ENCODE measurements at regions not wholly inside any gene's neighbourhood (a gene's known extent, or its start where the extent isn't known, plus 50 kb on each side); places are given as distances from the start of the nearest gene placed in this dataset.

DNA sequence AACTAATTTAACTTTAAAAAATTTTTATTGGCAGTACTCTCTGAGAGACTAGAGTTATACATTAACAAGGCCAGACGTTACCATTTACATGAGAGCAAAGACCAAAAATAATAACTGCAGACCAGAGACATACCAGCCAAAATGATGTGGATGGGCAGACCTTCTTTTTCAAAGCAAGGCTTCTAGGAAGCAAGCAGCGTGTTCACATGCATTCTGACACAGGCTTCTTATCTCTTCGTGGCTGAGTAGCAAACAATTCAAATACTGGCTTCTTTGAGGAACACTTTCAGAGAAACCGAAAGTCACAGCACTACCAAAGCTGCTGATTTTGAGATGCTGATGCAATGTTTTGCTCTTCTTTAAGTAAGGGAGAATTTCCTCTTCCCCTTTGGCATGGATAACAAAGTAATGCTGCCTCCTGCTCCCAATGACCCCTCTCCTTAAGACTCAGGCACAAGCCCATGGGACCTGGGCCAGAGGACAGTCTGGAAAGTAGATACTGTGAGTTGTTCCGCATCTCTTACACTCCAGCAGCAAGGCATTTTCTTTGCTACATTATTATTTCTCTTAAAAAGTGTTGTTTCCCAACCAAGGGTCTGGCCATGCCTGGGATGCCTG is 181.9 kb downstream of the MREG start:
- Histone ChIP-seq H3K4me2 (ENCODE audit: low read length) (no peak overlapping the region), H3K9me2 (ENCODE audit: low read depth, low read length) (no peaks in the 10 kb centered on the region), H3K4me1 (ENCODE audit: insufficient read depth, low read length, severe bottlenecking) (no peaks in the 10 kb centered on the region), H3K27me3 (ENCODE audit: insufficient read depth, low read length) (no peaks in the 10 kb centered on the region), H3K27ac (ENCODE audit: low read depth, low read length, poor library complexity, severe bottlenecking) (no peak overlapping the region), H2AFZ (ENCODE audit: low read length) (no peak overlapping the region), H3K79me2 (ENCODE audit: insufficient read depth, low read length) (no peaks in the 10 kb centered on the region), H4K20me1 (ENCODE audit: insufficient read depth, low read length) (no peaks in the 10 kb centered on the region), H3K36me3 (ENCODE audit: insufficient read depth, low read length) (no peaks in the 10 kb centered on the region), H3K9me3 (ENCODE audit: low read length) (no peaks in the 10 kb centered on the region), H3K4me3 (ENCODE audit: low read depth, low read length, poor library complexity, severe bottlenecking) (no peak overlapping the region), H3F3A (ENCODE audit: insufficient read depth, low read length) (no peaks in the 10 kb centered on the region), H3K9ac (ENCODE audit: low read length) (no peak overlapping the region)
- TF ChIP-seq, protein P1, sequence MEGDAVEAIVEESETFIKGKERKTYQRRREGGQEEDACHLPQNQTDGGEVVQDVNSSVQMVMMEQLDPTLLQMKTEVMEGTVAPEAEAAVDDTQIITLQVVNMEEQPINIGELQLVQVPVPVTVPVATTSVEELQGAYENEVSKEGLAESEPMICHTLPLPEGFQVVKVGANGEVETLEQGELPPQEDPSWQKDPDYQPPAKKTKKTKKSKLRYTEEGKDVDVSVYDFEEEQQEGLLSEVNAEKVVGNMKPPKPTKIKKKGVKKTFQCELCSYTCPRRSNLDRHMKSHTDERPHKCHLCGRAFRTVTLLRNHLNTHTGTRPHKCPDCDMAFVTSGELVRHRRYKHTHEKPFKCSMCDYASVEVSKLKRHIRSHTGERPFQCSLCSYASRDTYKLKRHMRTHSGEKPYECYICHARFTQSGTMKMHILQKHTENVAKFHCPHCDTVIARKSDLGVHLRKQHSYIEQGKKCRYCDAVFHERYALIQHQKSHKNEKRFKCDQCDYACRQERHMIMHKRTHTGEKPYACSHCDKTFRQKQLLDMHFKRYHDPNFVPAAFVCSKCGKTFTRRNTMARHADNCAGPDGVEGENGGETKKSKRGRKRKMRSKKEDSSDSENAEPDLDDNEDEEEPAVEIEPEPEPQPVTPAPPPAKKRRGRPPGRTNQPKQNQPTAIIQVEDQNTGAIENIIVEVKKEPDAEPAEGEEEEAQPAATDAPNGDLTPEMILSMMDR (IDR thresholded peaks at IDR 0.05; ENCODE audit: low read length): no peak
- TF ChIP-seq EZH2 (IDR thresholded peaks at IDR 0.05; ENCODE audit: borderline replicate concordance, low read length): no peak

DNA sequence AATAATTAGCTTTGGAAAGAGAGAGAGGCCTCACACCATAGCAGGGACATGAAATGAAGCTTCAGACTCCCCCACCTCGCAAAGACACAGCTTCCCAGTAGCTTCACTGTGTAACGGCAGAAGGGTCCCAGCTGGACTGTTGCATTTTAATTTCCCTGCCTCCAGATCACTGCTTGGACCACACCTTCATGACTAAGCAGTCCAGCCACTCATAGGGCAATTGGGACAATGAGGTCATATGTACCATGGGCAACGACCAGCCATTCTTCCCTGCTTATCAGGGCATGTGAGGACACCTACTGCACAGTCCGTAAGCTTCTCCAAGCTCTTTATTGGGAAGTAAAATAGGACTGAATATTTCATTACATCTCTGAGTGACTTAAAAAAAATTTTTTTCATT is 183.0 kb downstream of the MREG start:
- no peak overlapping the region for H2AFZ ChIP-seq (ENCODE audit: low read length)
- H3K36me3 ChIP-seq (ENCODE audit: insufficient read depth, low read length): no peaks in the 10 kb centered on the region
- no peaks in the 10 kb centered on the region for H3K9me3 ChIP-seq (ENCODE audit: low read length)
- H3K9me2 ChIP-seq (ENCODE audit: low read depth, low read length): no peaks in the 10 kb centered on the region
- H3K27me3 ChIP-seq (ENCODE audit: insufficient read depth, low read length): no peaks in the 10 kb centered on the region
- TF ChIP-seq, protein P1 (IDR thresholded peaks at IDR 0.05; ENCODE audit: low read length): no peak
- no peak for TF ChIP-seq EZH2 (IDR thresholded peaks at IDR 0.05; ENCODE audit: borderline replicate concordance, low read length)
- H3K27ac ChIP-seq (ENCODE audit: low read depth, low read length, poor library complexity, severe bottlenecking): no peak overlapping the region
- H3F3A ChIP-seq (ENCODE audit: insufficient read depth, low read length): no peaks in the 10 kb centered on the region
- no peak overlapping the region for H3K4me2 ChIP-seq (ENCODE audit: low read length)
- H3K9ac ChIP-seq (ENCODE audit: low read length): no peak overlapping the region
- H3K79me2 ChIP-seq (ENCODE audit: insufficient read depth, low read length): no peaks in the 10 kb centered on the region
- H3K4me1 ChIP-seq (ENCODE audit: insufficient read depth, low read length, severe bottlenecking): no peaks in the 10 kb centered on the region
- no peak overlapping the region for H3K4me3 ChIP-seq (ENCODE audit: low read depth, low read length, poor library complexity, severe bottlenecking)
- no peaks in the 10 kb centered on the region for H4K20me1 ChIP-seq (ENCODE audit: insufficient read depth, low read length)

DNA sequence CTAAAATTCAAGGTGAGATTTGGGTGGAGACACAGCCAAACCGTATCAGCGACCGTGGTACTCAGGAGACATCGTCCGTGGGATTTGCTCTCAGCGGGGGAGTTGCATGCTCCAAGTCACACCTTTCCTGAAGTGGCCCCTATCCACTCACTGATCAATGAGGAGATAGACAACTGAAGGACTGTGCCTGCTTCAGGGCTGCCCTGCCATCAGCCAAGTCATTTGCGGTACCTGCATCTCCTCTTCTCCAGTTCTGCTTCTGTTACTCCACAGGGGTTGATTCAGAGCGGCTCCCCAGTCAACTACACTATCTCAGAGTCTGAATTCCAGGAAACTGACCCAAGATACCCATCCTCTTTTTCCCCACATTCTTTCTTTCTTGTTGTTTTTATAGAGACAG is 184.1 kb downstream of the MREG start:
- H3K9me3 ChIP-seq (ENCODE audit: low read length): no peaks in the 10 kb centered on the region
- H3K9me2 ChIP-seq (ENCODE audit: low read depth, low read length): no peaks in the 10 kb centered on the region
- no peaks in the 10 kb centered on the region for H3K79me2 ChIP-seq (ENCODE audit: insufficient read depth, low read length)
- no peaks in the 10 kb centered on the region for H3K27me3 ChIP-seq (ENCODE audit: insufficient read depth, low read length)
- H3K4me2 ChIP-seq (ENCODE audit: low read length): no peak overlapping the region
- no peak overlapping the region for H3K27ac ChIP-seq (ENCODE audit: low read depth, low read length, poor library complexity, severe bottlenecking)
- H4K20me1 ChIP-seq (ENCODE audit: insufficient read depth, low read length): no peaks in the 10 kb centered on the region
- H3K36me3 ChIP-seq (ENCODE audit: insufficient read depth, low read length): no peaks in the 10 kb centered on the region
- H3F3A ChIP-seq (ENCODE audit: insufficient read depth, low read length): no peaks in the 10 kb centered on the region
- H3K4me1 ChIP-seq (ENCODE audit: insufficient read depth, low read length, severe bottlenecking): no peaks in the 10 kb centered on the region
- no peak overlapping the region for H2AFZ ChIP-seq (ENCODE audit: low read length)
- no peak overlapping the region for H3K9ac ChIP-seq (ENCODE audit: low read length)
- TF ChIP-seq, protein P1 (IDR thresholded peaks at IDR 0.05; ENCODE audit: low read length): no peak
- TF ChIP-seq EZH2 (IDR thresholded peaks at IDR 0.05; ENCODE audit: borderline replicate concordance, low read length): no peak
- no peak overlapping the region for H3K4me3 ChIP-seq (ENCODE audit: low read depth, low read length, poor library complexity, severe bottlenecking)
